ENCODE measurements at regions not wholly inside any gene's neighbourhood (a gene's known extent, or its start where the extent isn't known, plus 50 kb on each side); places are given as distances from the start of the nearest gene placed in this dataset.

- intact Hi-C loops (cut with DNase I; ENCODE audit: low total_unique reads) = no loop called here
- Histone ChIP-seq H3K9me3 (no peaks in the 10 kb centered on the region), H3K27ac (no peak overlapping the region), H3K4me1 (no peaks in the 10 kb centered on the region), H3K27me3 (no peaks in the 10 kb centered on the region), H3K36me3 (no peaks in the 10 kb centered on the region), H3K4me3 (no peak overlapping the region)
- no peak for DNase-seq
- TF ChIP-seq POLR2A (IDR thresholded peaks at IDR 0.05) = no peak
Observed at GRCh38 chr6:94050515-94050914, 631.2 kb upstream of the EPHA7 start.

- Histone ChIP-seq H3K4me1 (no peaks in the 10 kb centered on the region), H3K27ac (no peak overlapping the region), H3K4me3 (no peak overlapping the region), H3K36me3 (no peaks in the 10 kb centered on the region), H3K9me3 (no peaks in the 10 kb centered on the region), H3K27me3 (no peaks in the 10 kb centered on the region)
- DNase-seq = no peak
- TF ChIP-seq POLR2A (IDR thresholded peaks at IDR 0.05) = no peak
- no peak for TF ChIP-seq CTCF (IDR thresholded peaks at IDR 0.05)
- intact Hi-C loops (cut with DNase I; ENCODE audit: low total_unique reads) = no loop called here
Observed at GRCh38 chr6:94049001-94049400, 629.6 kb upstream of the EPHA7 start.

- H3K4me3 ChIP-seq = no peak overlapping the region
- TF ChIP-seq CTCF (IDR thresholded peaks at IDR 0.05) (no peak), POLR2A (IDR thresholded peaks at IDR 0.05) (no peak)
- no peak overlapping the region for H3K27ac ChIP-seq
- no peaks in the 10 kb centered on the region for H3K36me3 ChIP-seq
- no peaks in the 10 kb centered on the region for H3K27me3 ChIP-seq
- H3K9me3 ChIP-seq = no peaks in the 10 kb centered on the region
- DNase-seq = no peak
- intact Hi-C loops (cut with DNase I; ENCODE audit: low total_unique reads) = no loop called here
- H3K4me1 ChIP-seq = no peaks in the 10 kb centered on the region
Observed at GRCh38 chr6:94045099-94045829, 625.9 kb upstream of the EPHA7 start.

- Histone ChIP-seq H3K4me1 (no peaks in the 10 kb centered on the region), H3K9me3 (no peaks in the 10 kb centered on the region), H3K4me3 (no peak overlapping the region), H3K27me3 (no peaks in the 10 kb centered on the region), H3K27ac (no peak overlapping the region), H3K36me3 (no peaks in the 10 kb centered on the region)
- TF ChIP-seq CTCF (IDR thresholded peaks at IDR 0.05) (no peak), POLR2A (IDR thresholded peaks at IDR 0.05) (no peak)
- intact Hi-C loops (cut with DNase I; ENCODE audit: low total_unique reads) = no loop called here
- no peak for DNase-seq
Observed at GRCh38 chr6:94041945-94042709, 622.8 kb upstream of the EPHA7 start.

- Histone ChIP-seq H3K4me3 (no peak overlapping the region), H3K9me3 (no peaks in the 10 kb centered on the region), H3K27me3 (no peaks in the 10 kb centered on the region), H3K4me1 (no peaks in the 10 kb centered on the region), H3K27ac (no peak overlapping the region), H3K36me3 (no peaks in the 10 kb centered on the region)
- intact Hi-C loops (cut with DNase I; ENCODE audit: low total_unique reads) = loop anchor here (10.0 kb wide), 1 partner anchor 181 kb away; no protein-coding TSS in a partner anchor
- no peak for DNase-seq
- TF ChIP-seq CTCF (IDR thresholded peaks at IDR 0.05) (no peak), POLR2A (IDR thresholded peaks at IDR 0.05) (no peak)
Observed at GRCh38 chr6:94036024-94036423, 616.7 kb upstream of the EPHA7 start.
